ENCODE measurements at regions not wholly inside any gene's neighbourhood (a gene's known extent, or its start where the extent isn't known, plus 50 kb on each side); places are given as distances from the start of the nearest gene placed in this dataset.

DNA sequence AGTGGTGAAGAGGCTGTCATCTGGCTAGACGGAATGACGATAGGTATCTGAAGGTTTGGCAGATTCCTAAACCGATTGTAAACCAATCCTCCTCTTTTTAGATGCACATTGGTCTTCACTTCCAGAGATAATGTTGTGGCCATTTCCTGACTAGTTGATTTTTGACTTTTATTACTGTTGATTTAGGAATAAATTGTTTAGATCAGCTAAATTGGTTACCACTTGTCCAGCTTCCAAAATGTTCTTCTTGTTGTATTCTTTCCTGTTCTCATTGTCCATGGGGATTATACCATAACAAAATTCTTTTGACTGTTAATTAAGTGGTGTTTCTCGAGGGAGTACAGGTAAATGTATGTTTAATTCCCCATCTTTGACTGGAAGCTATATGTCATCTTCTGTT is 119.7 kb downstream of the MACROH2A1 start:
- H3K4me1 ChIP-seq (ENCODE audit: low read length) = no peaks in the 10 kb centered on the region
- no peak overlapping the region for H2AFZ ChIP-seq (ENCODE audit: low read depth, low read length)
- H3K27me3 ChIP-seq (ENCODE audit: low read depth, low read length) = no peaks in the 10 kb centered on the region
- no peaks in the 10 kb centered on the region for H3K79me2 ChIP-seq (ENCODE audit: low read length)
- no peaks in the 10 kb centered on the region for H3K36me3 ChIP-seq (replicated peaks; ENCODE audit: low read depth, low read length)
- H3K4me2 ChIP-seq (ENCODE audit: low read length) = no peak overlapping the region
- H3K9ac ChIP-seq (ENCODE audit: low read length) = no peak overlapping the region
- H3K4me3 ChIP-seq (ENCODE audit: low read length) = no peak overlapping the region
- no peaks in the 10 kb centered on the region for H3K9me3 ChIP-seq (ENCODE audit: insufficient read depth, low read length)
- TF ChIP-seq EZH2phosphoT487 (IDR thresholded peaks at IDR 0.05; ENCODE audit: low read depth) = no peak
- TF ChIP-seq, protein P1, sequence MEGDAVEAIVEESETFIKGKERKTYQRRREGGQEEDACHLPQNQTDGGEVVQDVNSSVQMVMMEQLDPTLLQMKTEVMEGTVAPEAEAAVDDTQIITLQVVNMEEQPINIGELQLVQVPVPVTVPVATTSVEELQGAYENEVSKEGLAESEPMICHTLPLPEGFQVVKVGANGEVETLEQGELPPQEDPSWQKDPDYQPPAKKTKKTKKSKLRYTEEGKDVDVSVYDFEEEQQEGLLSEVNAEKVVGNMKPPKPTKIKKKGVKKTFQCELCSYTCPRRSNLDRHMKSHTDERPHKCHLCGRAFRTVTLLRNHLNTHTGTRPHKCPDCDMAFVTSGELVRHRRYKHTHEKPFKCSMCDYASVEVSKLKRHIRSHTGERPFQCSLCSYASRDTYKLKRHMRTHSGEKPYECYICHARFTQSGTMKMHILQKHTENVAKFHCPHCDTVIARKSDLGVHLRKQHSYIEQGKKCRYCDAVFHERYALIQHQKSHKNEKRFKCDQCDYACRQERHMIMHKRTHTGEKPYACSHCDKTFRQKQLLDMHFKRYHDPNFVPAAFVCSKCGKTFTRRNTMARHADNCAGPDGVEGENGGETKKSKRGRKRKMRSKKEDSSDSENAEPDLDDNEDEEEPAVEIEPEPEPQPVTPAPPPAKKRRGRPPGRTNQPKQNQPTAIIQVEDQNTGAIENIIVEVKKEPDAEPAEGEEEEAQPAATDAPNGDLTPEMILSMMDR (IDR thresholded peaks at IDR 0.05; ENCODE audit: low read depth, low read length) = no peak
- H4K20me1 ChIP-seq (ENCODE audit: insufficient read depth, low read length) = no peaks in the 10 kb centered on the region
- no peak overlapping the region for H3K27ac ChIP-seq (ENCODE audit: low read length)

DNA sequence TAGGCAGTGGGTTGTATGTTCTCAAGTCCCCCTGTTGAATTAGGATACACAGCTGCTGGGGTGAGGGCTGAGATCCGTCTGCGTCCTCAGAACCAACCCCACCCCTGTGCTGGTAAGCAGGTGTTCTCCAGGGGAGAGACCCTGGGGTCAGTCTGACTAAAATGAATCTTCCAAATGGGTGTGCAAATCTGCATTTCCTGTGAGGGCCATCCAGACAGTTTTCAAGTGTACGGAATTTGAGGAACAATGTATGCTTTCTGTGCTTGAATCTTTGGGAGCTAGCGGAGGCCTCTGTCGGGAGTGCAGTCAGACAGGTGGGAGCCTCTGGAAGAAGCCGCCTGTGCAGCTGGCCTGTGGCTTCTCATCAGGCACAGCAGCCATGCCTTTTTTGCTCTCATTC is 122.9 kb downstream of the MACROH2A1 start:
- H3K4me1 ChIP-seq (ENCODE audit: low read length) = no peaks in the 10 kb centered on the region
- no peak overlapping the region for H2AFZ ChIP-seq (ENCODE audit: low read depth, low read length)
- H3K27me3 ChIP-seq (ENCODE audit: low read depth, low read length) = no peaks in the 10 kb centered on the region
- H3K79me2 ChIP-seq (ENCODE audit: low read length) = no peaks in the 10 kb centered on the region
- H3K9ac ChIP-seq (ENCODE audit: low read length) = no peak overlapping the region
- no peaks in the 10 kb centered on the region for H3K9me3 ChIP-seq (ENCODE audit: insufficient read depth, low read length)
- H3K4me3 ChIP-seq (ENCODE audit: low read length) = no peak overlapping the region
- H3K36me3 ChIP-seq (replicated peaks; ENCODE audit: low read depth, low read length) = no peaks in the 10 kb centered on the region
- no peak overlapping the region for H3K4me2 ChIP-seq (ENCODE audit: low read length)
- no peak overlapping the region for H3K27ac ChIP-seq (ENCODE audit: low read length)
- TF ChIP-seq EZH2phosphoT487 (IDR thresholded peaks at IDR 0.05; ENCODE audit: low read depth) = no peak
- TF ChIP-seq, protein P1 (IDR thresholded peaks at IDR 0.05; ENCODE audit: low read depth, low read length) = no peak
- no peaks in the 10 kb centered on the region for H4K20me1 ChIP-seq (ENCODE audit: insufficient read depth, low read length)

DNA sequence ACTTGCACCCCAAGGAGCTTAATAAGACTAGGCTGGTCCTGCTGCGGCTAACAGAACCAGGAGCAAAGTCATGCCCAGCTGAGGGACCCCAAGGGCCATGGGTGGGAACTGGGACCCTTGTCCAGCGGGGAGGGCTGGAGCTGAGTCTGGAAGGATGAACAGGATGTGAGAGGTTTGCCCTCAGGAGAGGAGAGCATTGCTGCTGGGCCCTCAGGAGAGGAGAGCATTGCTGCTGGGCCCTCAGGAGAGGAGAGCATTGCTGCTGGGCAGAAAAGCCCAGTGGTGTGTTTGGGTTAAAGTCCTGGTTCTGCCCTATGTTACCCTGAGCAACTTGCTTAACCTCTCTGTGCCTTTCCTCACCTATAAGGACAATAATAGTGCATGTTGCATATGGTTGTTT is 125.8 kb downstream of the MACROH2A1 start:
- no peak overlapping the region for H3K9ac ChIP-seq (ENCODE audit: low read length)
- H3K4me2 ChIP-seq (ENCODE audit: low read length) = no peak overlapping the region
- TF ChIP-seq EZH2phosphoT487 (IDR thresholded peaks at IDR 0.05; ENCODE audit: low read depth) = no peak
- TF ChIP-seq, protein P1 (IDR thresholded peaks at IDR 0.05; ENCODE audit: low read depth, low read length) = no peak
- H4K20me1 ChIP-seq (ENCODE audit: insufficient read depth, low read length) = no peaks in the 10 kb centered on the region
- H2AFZ ChIP-seq (ENCODE audit: low read depth, low read length) = no peak overlapping the region
- H3K4me3 ChIP-seq (ENCODE audit: low read length) = no peak overlapping the region
- no peaks in the 10 kb centered on the region for H3K36me3 ChIP-seq (replicated peaks; ENCODE audit: low read depth, low read length)
- no peaks in the 10 kb centered on the region for H3K4me1 ChIP-seq (ENCODE audit: low read length)
- H3K27me3 ChIP-seq (ENCODE audit: low read depth, low read length) = no peaks in the 10 kb centered on the region
- no peaks in the 10 kb centered on the region for H3K79me2 ChIP-seq (ENCODE audit: low read length)
- H3K9me3 ChIP-seq (ENCODE audit: insufficient read depth, low read length) = no peaks in the 10 kb centered on the region
- no peak overlapping the region for H3K27ac ChIP-seq (ENCODE audit: low read length)

DNA sequence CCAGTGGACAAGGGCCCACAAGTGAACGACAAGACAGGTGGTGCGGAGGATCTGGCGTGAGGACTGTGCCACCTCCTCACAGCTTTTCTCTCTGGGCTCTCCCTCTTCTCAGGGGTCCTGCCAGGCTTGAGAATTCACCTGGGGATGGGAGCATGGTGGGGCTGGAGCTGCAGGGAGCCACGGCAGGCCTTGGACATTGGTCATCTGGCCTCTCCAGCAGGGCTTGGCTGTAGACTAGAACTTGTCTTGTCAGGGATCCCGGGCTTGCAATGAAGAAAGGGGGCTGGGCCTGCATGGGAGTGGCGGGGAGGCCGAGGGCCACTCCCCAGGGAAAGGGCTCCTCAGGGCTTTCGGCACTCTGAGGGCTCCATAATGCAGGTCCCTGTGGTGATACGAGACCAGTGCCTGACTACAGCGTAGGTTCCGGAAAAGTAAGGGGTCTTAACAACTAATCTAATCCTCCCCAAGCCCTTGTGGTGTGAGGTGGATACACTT is 126.7 kb downstream of the MACROH2A1 start:
- Histone ChIP-seq H4K20me1 (ENCODE audit: insufficient read depth, low read length) (no peaks in the 10 kb centered on the region), H3K36me3 (replicated peaks; ENCODE audit: low read depth, low read length) (no peaks in the 10 kb centered on the region), H2AFZ (ENCODE audit: low read depth, low read length) (no peak overlapping the region), H3K4me1 (ENCODE audit: low read length) (no peaks in the 10 kb centered on the region), H3K79me2 (ENCODE audit: low read length) (no peaks in the 10 kb centered on the region), H3K9ac (ENCODE audit: low read length) (no peak overlapping the region), H3K4me2 (ENCODE audit: low read length) (no peak overlapping the region), H3K4me3 (ENCODE audit: low read length) (no peak overlapping the region), H3K27me3 (ENCODE audit: low read depth, low read length) (no peaks in the 10 kb centered on the region), H3K9me3 (ENCODE audit: insufficient read depth, low read length) (no peaks in the 10 kb centered on the region), H3K27ac (ENCODE audit: low read length) (no peak overlapping the region)
- TF ChIP-seq, protein P1 (IDR thresholded peaks at IDR 0.05; ENCODE audit: low read depth, low read length) = no peak
- TF ChIP-seq EZH2phosphoT487 (IDR thresholded peaks at IDR 0.05; ENCODE audit: low read depth) = no peak

Data from OCI-LY3 (cell line).